Smooth muscle cell (in vitro differentiated cells): ENCODE measurements at regions not wholly inside any gene's neighbourhood (a gene's known extent, or its start where the extent isn't known, plus 50 kb on each side); places are given as distances from the start of the nearest gene placed in this dataset.

Source experiments
- DNase-seq: peaks from one replicate; lab custom pipeline; 2025; ENCODE audit not compliant: unreplicated experiment; lab: John Stamatoyannopoulos, UW
- H2AFZ ChIP-seq: fragments of 200-600 bp; sonication (generic); 2 replicates; pipeline ENCODE4 v1.6.0; 2016; ENCODE audit warnings: antibody characterized with exemption, low read depth, mild to moderate bottlenecking
- H3F3A ChIP-seq: fragments of 200-600 bp; sonication (generic); 2 replicates; pipeline ENCODE4 v1.6.0; 2017; ENCODE audit warnings: antibody characterized with exemption, low read depth
- H3K27ac ChIP-seq: fragments of 200-600 bp; sonication (generic); 2 replicates; pipeline ENCODE4 v1.5.1; 2016; ENCODE audit warnings: low read depth, mild to moderate bottlenecking
- H3K27me3 ChIP-seq: fragments of 200-600 bp; sonication (generic); 2 replicates; pipeline ENCODE4 v1.6.1; 2016; ENCODE audit warnings: low read depth, mild to moderate bottlenecking
- H3K36me3 ChIP-seq: fragments of 200-600 bp; sonication (generic); 2 replicates; pipeline ENCODE4 v1.5.1; 2016; ENCODE audit warnings: low read depth
- H3K4me1 ChIP-seq: fragments of 200-600 bp; sonication (generic); 2 replicates; pipeline ENCODE4 v1.5.1; 2016; ENCODE audit warnings: low read depth
- H3K4me2 ChIP-seq: fragments of 200-600 bp; sonication (generic); 2 replicates; pipeline ENCODE4 v1.6.0; 2016; ENCODE audit warnings: mild to moderate bottlenecking
- H3K4me3 ChIP-seq: fragments of 200-600 bp; sonication (generic); 2 replicates; pipeline ENCODE4 v1.5.1; 2016; ENCODE audit warnings: mild to moderate bottlenecking
- H3K79me2 ChIP-seq: fragments of 200-600 bp; sonication (generic); 2 replicates; pipeline ENCODE4 v1.6.0; 2016; ENCODE audit warnings: low read depth, mild to moderate bottlenecking
- H3K9ac ChIP-seq: fragments of 200-600 bp; sonication (generic); 2 replicates; pipeline ENCODE4 v1.6.0; 2016; ENCODE audit warnings: low read depth
- H3K9me3 ChIP-seq: fragments of 200-600 bp; sonication (generic); replicated peaks from 2 replicates; pipeline ENCODE4 v1.5.1; 2016; ENCODE audit warnings: low read depth
- H4K20me1 ChIP-seq: fragments of 200-600 bp; sonication (generic); 2 replicates; pipeline ENCODE4 v1.6.0; 2016; ENCODE audit warnings: low read depth
- WGBS: methylation state at CpG from one replicate; pipeline ENCODE4 v1.1.7; 2016; ENCODE audit warnings: low lambda C conversion rate; 5-methylcytosine and 5-hydroxymethylcytosine counted together
- TF ChIP-seq, protein P1 (sequence below): fragments of 200-600 bp; sonication (generic); IDR thresholded peaks from 2 replicates; pipeline ENCODE4 v1.5.1; 2017; ENCODE audit warnings: borderline replicate concordance, mild to moderate bottlenecking, antibody characterized with exemption; ENCODE audit not compliant: insufficient read depth, poor library complexity, severe bottlenecking

DNA sequence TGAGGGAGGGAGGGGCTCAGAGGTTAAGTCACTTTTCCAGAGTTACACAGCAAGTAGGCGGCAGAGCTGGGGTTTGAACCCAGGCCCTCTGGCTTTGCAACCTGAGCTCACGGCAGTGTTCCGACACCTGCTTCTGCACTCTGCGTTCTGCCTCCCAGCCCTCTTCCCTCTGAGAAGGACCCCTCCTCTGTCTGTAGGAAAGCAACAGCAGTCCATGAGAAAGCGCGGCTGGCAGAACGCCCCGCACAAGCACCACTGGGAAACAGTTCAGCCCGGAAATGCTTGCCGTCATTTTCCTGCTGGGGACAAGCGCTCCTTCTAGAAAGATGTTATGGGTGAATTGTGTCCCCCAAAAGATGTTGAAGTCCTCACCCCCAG is 241.1 kb downstream of the NPHP4 start:
- Histone ChIP-seq H3F3A (no peaks in the 10 kb centered on the region), H2AFZ (no peak overlapping the region), H3K79me2 (no peaks in the 10 kb centered on the region), H3K4me1 (no peaks in the 10 kb centered on the region), H3K9me3 (no peaks in the 10 kb centered on the region), H3K4me3 (no peak overlapping the region), H3K36me3 (no peaks in the 10 kb centered on the region), H4K20me1 (no peaks in the 10 kb centered on the region), H3K27me3 (no peaks in the 10 kb centered on the region), H3K9ac (no peak overlapping the region), H3K27ac (no peak overlapping the region), H3K4me2 (no peak overlapping the region)
- no peak for DNase-seq
- TF ChIP-seq, protein P1, sequence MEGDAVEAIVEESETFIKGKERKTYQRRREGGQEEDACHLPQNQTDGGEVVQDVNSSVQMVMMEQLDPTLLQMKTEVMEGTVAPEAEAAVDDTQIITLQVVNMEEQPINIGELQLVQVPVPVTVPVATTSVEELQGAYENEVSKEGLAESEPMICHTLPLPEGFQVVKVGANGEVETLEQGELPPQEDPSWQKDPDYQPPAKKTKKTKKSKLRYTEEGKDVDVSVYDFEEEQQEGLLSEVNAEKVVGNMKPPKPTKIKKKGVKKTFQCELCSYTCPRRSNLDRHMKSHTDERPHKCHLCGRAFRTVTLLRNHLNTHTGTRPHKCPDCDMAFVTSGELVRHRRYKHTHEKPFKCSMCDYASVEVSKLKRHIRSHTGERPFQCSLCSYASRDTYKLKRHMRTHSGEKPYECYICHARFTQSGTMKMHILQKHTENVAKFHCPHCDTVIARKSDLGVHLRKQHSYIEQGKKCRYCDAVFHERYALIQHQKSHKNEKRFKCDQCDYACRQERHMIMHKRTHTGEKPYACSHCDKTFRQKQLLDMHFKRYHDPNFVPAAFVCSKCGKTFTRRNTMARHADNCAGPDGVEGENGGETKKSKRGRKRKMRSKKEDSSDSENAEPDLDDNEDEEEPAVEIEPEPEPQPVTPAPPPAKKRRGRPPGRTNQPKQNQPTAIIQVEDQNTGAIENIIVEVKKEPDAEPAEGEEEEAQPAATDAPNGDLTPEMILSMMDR = no peak
- WGBS = 91% methylated on average over 11 of the region's 11 CpGs

DNA sequence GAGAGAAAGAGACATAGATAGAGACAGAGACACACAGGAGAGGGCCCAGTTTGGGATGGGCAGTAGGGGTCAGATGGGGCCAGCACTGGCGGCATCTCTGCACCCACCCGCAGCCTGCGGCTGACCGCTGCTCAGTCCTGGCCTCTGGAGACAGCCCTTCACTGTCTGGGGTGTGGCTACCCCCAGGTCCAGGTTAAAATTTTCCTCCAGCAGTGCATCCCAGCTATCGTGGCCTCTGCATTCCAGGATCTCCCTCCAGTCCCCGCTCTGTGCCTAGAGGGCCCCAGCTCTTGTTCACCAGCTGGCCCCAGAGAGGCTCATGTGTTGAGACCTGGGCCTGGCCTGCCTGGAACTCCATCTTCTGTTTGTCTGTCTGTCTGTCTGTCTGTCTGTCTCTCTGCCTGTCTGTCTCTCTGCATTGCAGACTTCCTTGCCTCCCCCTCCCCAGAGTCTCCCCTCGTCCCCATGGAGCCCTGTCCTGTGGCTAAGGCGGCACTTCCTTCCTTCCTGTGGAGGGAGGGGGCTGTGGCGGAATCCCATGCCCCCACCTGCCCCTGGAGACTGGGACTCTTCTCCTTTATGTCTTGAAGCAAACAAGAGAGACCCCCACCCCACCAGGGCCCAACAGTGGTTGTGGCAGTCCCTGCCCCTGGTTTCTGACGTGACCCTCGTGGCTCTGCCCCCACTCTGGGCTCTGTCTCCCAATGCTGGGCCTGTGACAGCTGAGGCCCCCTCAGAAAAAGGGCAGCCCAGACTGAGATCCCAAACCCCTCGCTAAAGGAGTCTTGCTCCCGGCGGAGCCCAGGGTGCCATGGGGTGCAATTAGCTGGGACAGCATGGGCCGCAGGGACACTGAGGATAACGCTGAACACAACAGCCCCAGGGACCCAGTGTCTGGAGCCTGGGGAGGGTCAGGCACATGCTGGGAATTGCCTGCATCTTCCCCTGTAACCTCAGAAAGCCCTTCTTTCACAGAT is 241.8 kb downstream of the NPHP4 start:
- H3K9me3 ChIP-seq = no peaks in the 10 kb centered on the region
- 90% methylated on average over 16 of the region's 16 CpGs for WGBS
- no peak overlapping the region for H3K27ac ChIP-seq
- H3K4me2 ChIP-seq = no peak overlapping the region
- no peaks in the 10 kb centered on the region for H3K27me3 ChIP-seq
- no peak overlapping the region for H2AFZ ChIP-seq
- no peaks in the 10 kb centered on the region for H3K36me3 ChIP-seq
- H3K4me1 ChIP-seq = no peaks in the 10 kb centered on the region
- H4K20me1 ChIP-seq = no peaks in the 10 kb centered on the region
- no peaks in the 10 kb centered on the region for H3K79me2 ChIP-seq
- no peak overlapping the region for H3K9ac ChIP-seq
- TF ChIP-seq, protein P1 = no peak
- no peak for DNase-seq
- no peak overlapping the region for H3K4me3 ChIP-seq
- no peaks in the 10 kb centered on the region for H3F3A ChIP-seq

DNA sequence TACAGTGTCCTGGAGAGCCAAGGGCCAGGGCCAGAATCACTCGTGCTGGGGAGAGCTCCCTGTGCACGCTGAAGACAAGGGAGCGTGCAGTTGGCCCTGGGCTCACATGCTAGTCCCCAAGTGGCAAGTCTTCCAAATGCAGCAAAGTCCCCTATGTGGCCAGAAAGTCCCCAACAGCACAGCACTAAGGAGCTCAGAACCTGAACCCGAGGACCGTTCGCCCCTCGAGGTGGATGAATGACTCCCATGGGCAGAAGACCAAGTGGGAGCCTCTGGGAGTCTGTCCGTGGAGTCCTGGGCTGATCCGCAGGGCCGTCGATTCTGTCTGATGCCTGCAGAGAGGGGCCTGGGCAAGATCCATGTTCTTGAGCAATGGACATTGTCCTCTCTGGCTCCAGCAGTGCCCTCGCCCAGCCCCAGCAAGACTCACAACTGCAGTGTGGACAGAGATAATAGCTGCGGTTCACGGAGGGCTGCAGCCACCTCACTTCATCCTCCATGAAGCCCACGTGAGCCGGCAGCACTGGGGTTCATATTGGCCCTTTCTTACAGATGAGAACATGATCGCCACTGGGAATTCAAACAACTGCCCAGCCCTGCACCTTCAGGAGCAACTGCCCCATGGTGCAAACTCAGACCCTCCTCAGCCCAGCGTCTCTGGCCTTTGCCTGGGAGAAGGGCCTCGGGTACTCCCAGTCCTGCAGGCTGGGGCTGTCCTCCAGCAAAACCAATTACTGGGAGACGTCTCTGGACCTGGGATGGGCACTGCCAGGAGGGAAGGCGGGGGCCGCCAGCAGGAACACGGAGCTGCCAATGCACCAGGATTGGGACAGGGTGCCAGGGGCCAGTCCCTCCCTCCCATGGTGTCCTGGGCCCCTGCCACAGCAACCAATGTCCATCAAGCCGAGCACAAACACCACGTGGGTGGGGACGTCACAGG is 243.7 kb downstream of the NPHP4 start:
- H3K4me3 ChIP-seq = no peak overlapping the region
- H3K36me3 ChIP-seq = no peaks in the 10 kb centered on the region
- WGBS = 92% methylated on average over 26 of the region's 26 CpGs
- DNase-seq = no peak
- H3K9me3 ChIP-seq = no peaks in the 10 kb centered on the region
- no peak overlapping the region for H2AFZ ChIP-seq
- no peaks in the 10 kb centered on the region for H3F3A ChIP-seq
- H3K27ac ChIP-seq = no peak overlapping the region
- no peaks in the 10 kb centered on the region for H4K20me1 ChIP-seq
- H3K4me2 ChIP-seq = no peak overlapping the region
- no peak overlapping the region for H3K9ac ChIP-seq
- H3K79me2 ChIP-seq = no peaks in the 10 kb centered on the region
- no peaks in the 10 kb centered on the region for H3K27me3 ChIP-seq
- H3K4me1 ChIP-seq = no peaks in the 10 kb centered on the region
- TF ChIP-seq, protein P1 = no peak
